GM12874 (cell line): ENCODE measurements at regions not wholly inside any gene's neighbourhood (a gene's known extent, or its start where the extent isn't known, plus 50 kb on each side); places are given as distances from the start of the nearest gene placed in this dataset.

ENCODE experiments used
- CTCF ChIP-seq: IDR thresholded peaks from 2 replicates; pipeline ENCODE4 v1.5.1; 2011; ENCODE audit warnings: low read depth, mild to moderate bottlenecking, control low read depth, low read length, moderate library complexity; ENCODE audit not compliant: insufficient read depth

GRCh38 chr14:41313196-41313595 is 293.5 kb upstream of the LRFN5 start:
- no peak for TF ChIP-seq CTCF

GRCh38 chr14:41303506-41303905 is 303.2 kb upstream of the LRFN5 start:
- no peak for TF ChIP-seq CTCF

DNA sequence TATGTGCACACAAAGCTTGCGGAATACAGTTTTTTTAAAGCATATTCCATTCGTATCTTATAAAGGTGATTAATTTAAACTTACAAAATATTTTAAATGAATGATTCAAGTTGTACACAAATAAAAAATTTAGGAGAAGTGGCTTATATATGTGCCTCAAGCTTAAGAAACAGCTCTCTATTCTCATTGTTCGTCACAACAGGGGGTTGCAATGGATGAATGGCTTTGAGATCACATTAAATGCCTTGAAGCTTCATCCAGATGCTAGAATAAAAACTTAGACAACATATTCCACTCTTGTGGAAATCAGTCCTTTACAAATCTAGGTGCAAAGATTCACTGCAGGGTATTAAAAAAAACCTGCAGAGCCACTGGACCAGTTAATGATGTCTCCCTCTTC is 303.9 kb upstream of the LRFN5 start:
- TF ChIP-seq CTCF, result no peak

- TF ChIP-seq CTCF, result no peak
These were observed 306.8 kb upstream of the LRFN5 start for GRCh38 chr14:41299924-41300323.

DNA sequence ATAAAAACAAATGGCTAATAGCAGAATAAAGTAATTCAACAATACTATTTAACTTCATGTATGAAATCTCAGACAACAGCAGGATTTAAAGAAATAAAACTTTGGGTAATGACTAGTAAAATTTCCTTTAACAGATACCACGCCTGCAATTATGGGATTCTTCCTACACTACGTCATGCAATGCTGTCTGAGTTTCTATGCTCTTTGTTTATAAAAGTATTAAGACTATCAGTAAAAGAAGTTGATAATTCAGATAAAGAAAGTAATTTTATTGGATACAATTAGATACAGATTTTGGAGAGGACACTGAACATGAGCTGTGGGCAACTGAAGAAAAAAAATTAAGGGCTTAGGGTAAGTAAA is 308.4 kb upstream of the LRFN5 start:
- no peak for TF ChIP-seq CTCF

- no peak for TF ChIP-seq CTCF
These were observed 308.9 kb upstream of the LRFN5 start for GRCh38 chr14:41297576-41298327.

DNA sequence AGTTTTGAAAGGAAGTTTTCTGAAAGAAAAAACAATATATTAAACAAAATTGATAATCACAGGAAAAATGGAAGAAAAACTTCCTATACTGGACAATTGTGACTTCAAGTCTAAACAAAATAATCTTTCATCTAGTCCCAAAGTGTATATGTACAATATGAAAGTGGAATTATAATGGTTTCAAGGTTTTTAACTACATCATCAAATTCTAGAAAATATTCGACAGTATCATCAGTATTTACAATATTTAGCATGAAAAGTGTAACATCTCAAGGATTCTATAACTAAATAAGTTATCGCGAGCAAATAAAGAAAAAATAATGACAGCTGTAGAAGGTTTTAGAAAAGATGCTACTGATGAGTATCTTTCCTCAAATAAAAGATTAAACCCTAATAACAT is 310.9 kb upstream of the LRFN5 start:
- TF ChIP-seq CTCF, result no peak
